OCI-LY7 (cell line): ENCODE measurements at regions not wholly inside any gene's neighbourhood (a gene's known extent, or its start where the extent isn't known, plus 50 kb on each side); places are given as distances from the start of the nearest gene placed in this dataset.

Experiments used
- BruUV-seq: library from RNA; stranded (reverse); fragments of 400-500 nt; replicated peaks from 2 replicates; lab custom pipeline; 2021; lab: Mats Ljungman, UMichigan
- CTCF ChIA-PET: fragments of 300-600 bp; sonication (Branson Sonifier 250); formaldehyde crosslinking; loops from one replicate; lab custom pipeline; 2022; ENCODE audit warnings: antibody characterized with exemption; ENCODE audit not compliant: unreplicated experiment; lab: Charles Lee
- POLR2A ChIA-PET: fragments of 300-600 bp; sonication (Branson Sonifier 250); formaldehyde crosslinking; loops from one replicate; lab custom pipeline; 2022; ENCODE audit warnings: antibody characterized with exemption; lab: Charles Lee
- DNase-seq: peaks from one replicate; pipeline ENCODE4 v3.0.0-alpha.2; 2015; ENCODE audit warnings: low spot score
- H2AFZ ChIP-seq: fragments of 200-600 bp; sonication (generic), shearing (Covaris generic); 2 replicates; pipeline ENCODE4 v1.6.1; 2014; ENCODE audit warnings: mild to moderate bottlenecking, antibody characterized with exemption, low read length, moderate library complexity
- H3K27ac ChIP-seq: fragments of 200-600 bp; sonication (generic); 2 replicates; pipeline ENCODE4 v1.5.1; 2014; ENCODE audit warnings: mixed run types, low read depth, mild to moderate bottlenecking, moderate library complexity, low read length, inconsistent platforms; ENCODE audit not compliant: poor library complexity, severe bottlenecking
- H3K36me3 ChIP-seq: fragments of 200-600 bp; sonication (generic); 2 replicates; pipeline ENCODE4 v1.6.1; 2014; ENCODE audit warnings: mild to moderate bottlenecking, antibody characterized with exemption, low read length, moderate library complexity, mixed read lengths; ENCODE audit not compliant: insufficient read depth
- H3K4me1 ChIP-seq: fragments of 200-600 bp; sonication (generic); 2 replicates; pipeline ENCODE4 v1.5.1; 2014; ENCODE audit warnings: mild to moderate bottlenecking, low read length; ENCODE audit not compliant: insufficient read depth, poor library complexity, severe bottlenecking
- H3K4me2 ChIP-seq: fragments of 200-600 bp; sonication (generic); 2 replicates; pipeline ENCODE4 v1.6.1; 2014; ENCODE audit warnings: mild to moderate bottlenecking, low read length
- H3K4me3 ChIP-seq: fragments of 200-600 bp; sonication (generic); 2 replicates; pipeline ENCODE4 v1.5.1; 2014; ENCODE audit warnings: mild to moderate bottlenecking, low read depth, low read length; ENCODE audit not compliant: poor library complexity, severe bottlenecking
- H3K79me2 ChIP-seq: fragments of 200-600 bp; sonication (generic); 2 replicates; pipeline ENCODE4 v1.6.1; 2016; ENCODE audit warnings: low read depth, mild to moderate bottlenecking, low read length, moderate library complexity, mixed read lengths; ENCODE audit not compliant: insufficient read depth
- H3K9me2 ChIP-seq: fragments of 200-600 bp; sonication (generic); 2 replicates; pipeline ENCODE4 v1.6.1; 2016; ENCODE audit warnings: mild to moderate bottlenecking, low read length, mixed read lengths; ENCODE audit not compliant: insufficient read depth
- H3K9me3 ChIP-seq: fragments of 200-600 bp; sonication (generic); 2 replicates; pipeline ENCODE4 v1.6.1; 2014; ENCODE audit warnings: mild to moderate bottlenecking, mixed run types, low read length, mixed read lengths
- H4K20me1 ChIP-seq: fragments of 200-600 bp; sonication (generic); 2 replicates; pipeline ENCODE4 v1.6.1; 2014; ENCODE audit warnings: mild to moderate bottlenecking, antibody characterized with exemption, low read length, moderate library complexity, mixed read lengths; ENCODE audit not compliant: insufficient read depth
- CTCF ChIP-seq: fragments of 200-600 bp; sonication (generic); conservative IDR thresholded peaks from 2 replicates; pipeline ENCODE4 v1.5.1; 2014; ENCODE audit warnings: mild to moderate bottlenecking, antibody characterized with exemption, low read length, moderate library complexity, mixed read lengths
- EZH2phosphoT487 ChIP-seq: fragments of 200-600 bp; sonication (generic); IDR thresholded peaks from 2 replicates; pipeline ENCODE4 v1.6.1; 2018; ENCODE audit warnings: low read depth, borderline replicate concordance, mild to moderate bottlenecking, mixed run types, antibody characterized with exemption, low read length, moderate library complexity, mixed read lengths
- intact Hi-C: fragments of 100-400 bp; cut with micrococcal nuclease; formaldehyde crosslinking; loops from one replicate; pipeline ENCODE4 v1.10.0; 2022; ENCODE audit not compliant: unreplicated experiment

GRCh38 chr6:48057601-48058000, 53.4 kb downstream of the PTCHD4 start:
- Histone ChIP-seq H4K20me1 (no peaks in the 10 kb centered on the region), H3K79me2 (no peaks in the 10 kb centered on the region), H3K9me3 (no peaks in the 10 kb centered on the region), H3K27ac (no peak overlapping the region), H3K36me3 (no peaks in the 10 kb centered on the region), H3K4me1 (no peaks in the 10 kb centered on the region), H3K9me2 (no peaks in the 10 kb centered on the region), H3K4me3 (no peak overlapping the region), H3K4me2 (no peak overlapping the region), H2AFZ (no peak overlapping the region)
- intact Hi-C loops: no loop called here
- ChIA-PET POLR2A (interaction anchor here (0.6 kb wide), 1 partner anchor 34 kb away, joined by 4 read pairs; no protein-coding TSS in a partner anchor), CTCF (no interaction called here)
- TF ChIP-seq CTCF: no peak
- no TSS peak for BruUV-seq
- no peak for DNase-seq

- no peaks in the 10 kb centered on the region for H3K9me3 ChIP-seq
- intact Hi-C loops: no loop called here
- no peak for DNase-seq
- H3K4me3 ChIP-seq: no peak overlapping the region
- H3K4me1 ChIP-seq: no peaks in the 10 kb centered on the region
- ChIA-PET CTCF (no interaction called here), POLR2A (interaction anchor here (0.7 kb wide), 1 partner anchor 1385 kb away, joined by 4 read pairs; no protein-coding TSS in a partner anchor)
- H3K9me2 ChIP-seq: no peaks in the 10 kb centered on the region
- no peak for TF ChIP-seq CTCF
- no peak for TF ChIP-seq EZH2phosphoT487
- no peak overlapping the region for H3K27ac ChIP-seq
- no peak overlapping the region for H2AFZ ChIP-seq
- no peaks in the 10 kb centered on the region for H3K79me2 ChIP-seq
- no peaks in the 10 kb centered on the region for H3K36me3 ChIP-seq
- no peak overlapping the region for H3K4me2 ChIP-seq
- no TSS peak for BruUV-seq
- H4K20me1 ChIP-seq: no peaks in the 10 kb centered on the region
These were observed 62.4 kb downstream of the PTCHD4 start for GRCh38 chr6:48048451-48049146.

- Histone ChIP-seq H4K20me1 (no peaks in the 10 kb centered on the region), H3K4me2 (no peak overlapping the region), H3K36me3 (no peaks in the 10 kb centered on the region), H3K9me3 (no peaks in the 10 kb centered on the region), H2AFZ (no peak overlapping the region), H3K4me1 (no peaks in the 10 kb centered on the region), H3K4me3 (no peak overlapping the region), H3K27ac (no peak overlapping the region), H3K9me2 (no peaks in the 10 kb centered on the region), H3K79me2 (no peaks in the 10 kb centered on the region)
- DNase-seq: no peak
- no TSS peak for BruUV-seq
- TF ChIP-seq CTCF (no peak), EZH2phosphoT487 (no peak)
- intact Hi-C loops: no loop called here
- ChIA-PET POLR2A (interaction anchor here (0.7 kb wide), 1 partner anchor 16 kb away, joined by 3 read pairs; no protein-coding TSS in a partner anchor), CTCF (no interaction called here)
These were observed 69.1 kb downstream of the PTCHD4 start for GRCh38 chr6:48041894-48042293.
